ENCODE measurements at regions not wholly inside any gene's neighbourhood (a gene's known extent, or its start where the extent isn't known, plus 50 kb on each side); places are given as distances from the start of the nearest gene placed in this dataset.

- H3K4me1 ChIP-seq, result no peaks in the 10 kb centered on the region
- TF ChIP-seq CTCF (IDR thresholded peaks at IDR 0.05), result no peak
- no peak for TF ChIP-seq POLR2A (IDR thresholded peaks at IDR 0.05)
- no peak for TF ChIP-seq POLR2AphosphoS5 (IDR thresholded peaks at IDR 0.05)
- no peaks in the 10 kb centered on the region for H3K36me3 ChIP-seq
- no peak overlapping the region for H3K4me3 ChIP-seq
- intact Hi-C loops (cut with DNase I; ENCODE audit: low total_unique reads), result no loop called here
- no peak overlapping the region for H3K27ac ChIP-seq
- no peaks in the 10 kb centered on the region for H3K9me3 ChIP-seq
- DNase-seq (ENCODE audit: low spot score in 2 of 2), result no peak
- H3K27me3 ChIP-seq, result no peaks in the 10 kb centered on the region
Observed at GRCh38 chr2:138182937-138183312, 218.7 kb downstream of the HNMT start.

- no peak for TF ChIP-seq POLR2AphosphoS5 (IDR thresholded peaks at IDR 0.05)
- intact Hi-C loops (cut with DNase I; ENCODE audit: low total_unique reads), result no loop called here
- Histone ChIP-seq H3K27ac (no peak overlapping the region), H3K36me3 (no peaks in the 10 kb centered on the region), H3K27me3 (no peaks in the 10 kb centered on the region), H3K9me3 (no peaks in the 10 kb centered on the region), H3K4me3 (no peak overlapping the region), H3K4me1 (no peaks in the 10 kb centered on the region)
- DNase-seq (ENCODE audit: low spot score in 2 of 2), result no peak
Observed at GRCh38 chr2:138183705-138184104, 219.4 kb downstream of the HNMT start.

- DNase-seq (ENCODE audit: low spot score in 2 of 2), result no peak
- H3K27me3 ChIP-seq, result no peaks in the 10 kb centered on the region
- H3K36me3 ChIP-seq, result no peaks in the 10 kb centered on the region
- no peaks in the 10 kb centered on the region for H3K4me1 ChIP-seq
- H3K9me3 ChIP-seq, result no peaks in the 10 kb centered on the region
- H3K27ac ChIP-seq, result no peak overlapping the region
- intact Hi-C loops (cut with DNase I; ENCODE audit: low total_unique reads), result no loop called here
- H3K4me3 ChIP-seq, result no peak overlapping the region
- TF ChIP-seq POLR2AphosphoS5 (IDR thresholded peaks at IDR 0.05) (no peak), CTCF (IDR thresholded peaks at IDR 0.05) (no peak), POLR2A (IDR thresholded peaks at IDR 0.05) (no peak)
Observed at GRCh38 chr2:138184428-138184827, 220.2 kb downstream of the HNMT start.

- Histone ChIP-seq H3K27ac (no peak overlapping the region), H3K4me3 (no peak overlapping the region), H3K27me3 (no peaks in the 10 kb centered on the region), H3K4me1 (no peaks in the 10 kb centered on the region), H3K36me3 (no peaks in the 10 kb centered on the region), H3K9me3 (no peaks in the 10 kb centered on the region)
- no peak for TF ChIP-seq CTCF (IDR thresholded peaks at IDR 0.05)
- TF ChIP-seq POLR2AphosphoS5 (IDR thresholded peaks at IDR 0.05), result no peak
- TF ChIP-seq POLR2A (IDR thresholded peaks at IDR 0.05), result no peak
- intact Hi-C loops (cut with DNase I; ENCODE audit: low total_unique reads), result no loop called here
- DNase-seq (ENCODE audit: low spot score in 2 of 2), result no peak
Observed at GRCh38 chr2:138185827-138186226, 221.6 kb downstream of the HNMT start.

- H3K36me3 ChIP-seq, result no peaks in the 10 kb centered on the region
- no peaks in the 10 kb centered on the region for H3K4me1 ChIP-seq
- no peak overlapping the region for H3K4me3 ChIP-seq
- H3K27ac ChIP-seq, result no peak overlapping the region
- no peak for DNase-seq (ENCODE audit: low spot score in 2 of 2)
- TF ChIP-seq CTCF (IDR thresholded peaks at IDR 0.05), result no peak
- no peak for TF ChIP-seq POLR2A (IDR thresholded peaks at IDR 0.05)
- TF ChIP-seq POLR2AphosphoS5 (IDR thresholded peaks at IDR 0.05), result no peak
- no peaks in the 10 kb centered on the region for H3K9me3 ChIP-seq
- intact Hi-C loops (cut with DNase I; ENCODE audit: low total_unique reads), result no loop called here
- no peaks in the 10 kb centered on the region for H3K27me3 ChIP-seq
Observed at GRCh38 chr2:138187221-138187620, 222.9 kb downstream of the HNMT start.

GRCh38 chr2:138190999-138191398, 226.7 kb downstream of the HNMT start:
- H3K4me3 ChIP-seq, result no peak overlapping the region
- no peak for DNase-seq (ENCODE audit: low spot score in 2 of 2)

More at GRCh38 chr2:138190999-138191398, 226.7 kb downstream of the HNMT start:
- H3K9me3 ChIP-seq, result no peaks in the 10 kb centered on the region
- intact Hi-C loops (cut with DNase I; ENCODE audit: low total_unique reads), result no loop called here
- H3K27me3 ChIP-seq, result no peaks in the 10 kb centered on the region
- TF ChIP-seq CTCF (IDR thresholded peaks at IDR 0.05) (no peak), POLR2A (IDR thresholded peaks at IDR 0.05) (no peak), POLR2AphosphoS5 (IDR thresholded peaks at IDR 0.05) (no peak)
- H3K27ac ChIP-seq, result no peak overlapping the region
- H3K36me3 ChIP-seq, result no peaks in the 10 kb centered on the region
- H3K4me1 ChIP-seq, result no peaks in the 10 kb centered on the region

All from breast epithelium (tissue), 4 donors.